ENCODE measurements at regions not wholly inside any gene's neighbourhood (a gene's known extent, or its start where the extent isn't known, plus 50 kb on each side); places are given as distances from the start of the nearest gene placed in this dataset.
"Not testable (repeated sequence)": the region's sequence is repeated elsewhere in the genome, so short reads cannot be mapped to it uniquely, and the experiment has no call there.

DNA sequence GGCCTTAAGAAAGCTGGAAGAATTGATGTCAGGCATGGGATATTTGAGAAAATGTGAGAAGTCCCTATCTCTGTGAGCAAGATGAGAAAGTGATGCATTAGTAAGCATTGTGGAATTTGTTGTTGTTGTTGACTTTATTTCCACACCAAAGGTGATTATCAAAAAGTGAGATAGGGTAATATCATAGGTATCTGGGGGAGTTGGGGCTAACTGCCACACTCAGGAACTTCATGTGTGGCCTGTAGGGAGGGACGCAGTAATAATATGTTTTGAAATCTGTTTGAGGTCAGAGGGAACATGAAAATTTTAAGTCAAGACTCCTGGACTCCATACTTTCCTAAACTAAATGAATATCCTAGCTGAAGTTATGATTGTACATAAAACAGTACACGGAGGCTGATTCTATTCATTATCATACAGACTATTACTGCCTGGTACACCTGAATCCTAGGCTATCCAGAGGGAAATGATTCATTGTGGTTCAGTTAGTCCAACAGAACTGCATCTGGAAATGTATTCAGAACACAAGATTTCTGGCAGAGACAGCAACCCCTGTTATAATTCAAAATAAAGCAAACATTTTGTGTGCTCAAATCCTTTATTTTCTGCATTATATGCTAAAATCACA, 304.8 kb downstream of the CPS1 start:
- no peak for DNase-seq

DNA sequence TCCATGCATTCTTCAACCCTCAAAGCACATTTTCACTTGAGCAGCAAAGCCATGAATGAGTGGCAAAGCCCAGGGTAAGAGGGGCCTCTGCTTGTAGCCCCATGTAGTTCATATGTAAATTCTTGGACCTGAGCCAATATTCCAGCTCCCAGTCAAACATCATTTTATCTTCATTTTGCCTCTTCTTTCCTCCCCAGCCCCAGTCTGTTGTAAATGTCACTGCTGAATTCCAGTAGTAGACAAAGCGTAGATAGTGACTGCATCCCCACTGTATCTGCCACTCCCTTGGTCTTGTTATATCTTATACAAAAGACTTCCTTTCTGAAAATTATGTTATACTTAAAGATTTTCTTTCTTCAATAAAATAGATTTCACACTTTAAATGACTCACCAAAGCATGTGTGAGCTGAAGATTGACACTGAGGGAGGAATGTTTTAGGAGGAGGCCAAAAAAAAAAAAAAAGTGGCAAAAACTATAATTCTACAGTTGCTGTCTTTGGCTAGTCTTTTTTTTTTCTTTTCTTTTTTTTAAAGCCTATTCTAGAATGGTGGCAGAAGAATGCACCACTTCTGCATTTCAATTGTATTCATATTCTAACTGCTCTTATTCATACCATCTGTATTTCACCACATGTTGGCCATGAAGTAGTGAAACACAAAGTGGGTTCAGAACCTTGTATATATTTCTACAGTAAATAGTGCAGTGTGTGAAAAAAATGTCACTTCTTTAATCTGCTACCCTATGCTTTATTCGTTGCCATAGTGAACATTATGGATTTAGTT, 306.1 kb downstream of the CPS1 start:
- peak; percentile 37 for DNase-seq

DNA sequence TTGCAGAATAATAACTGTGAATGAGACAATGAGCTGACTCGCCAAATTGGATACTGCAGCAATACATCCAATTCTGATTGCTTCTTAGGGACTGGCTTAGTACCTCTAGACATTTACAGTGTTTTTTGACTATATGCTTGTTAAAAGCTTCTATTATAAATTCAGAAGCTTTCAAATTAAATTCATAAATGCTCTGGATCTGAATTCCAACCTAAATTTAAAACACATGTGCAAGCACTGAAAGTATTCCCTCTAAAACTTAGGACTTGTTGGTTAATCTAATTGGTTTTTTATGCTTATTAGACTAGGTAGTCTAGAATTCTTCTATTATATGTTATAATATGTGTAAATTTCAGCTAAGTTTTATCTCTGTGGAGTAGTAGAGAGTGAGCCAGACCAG, 306.9 kb downstream of the CPS1 start:
- DNase-seq = no peak

DNA sequence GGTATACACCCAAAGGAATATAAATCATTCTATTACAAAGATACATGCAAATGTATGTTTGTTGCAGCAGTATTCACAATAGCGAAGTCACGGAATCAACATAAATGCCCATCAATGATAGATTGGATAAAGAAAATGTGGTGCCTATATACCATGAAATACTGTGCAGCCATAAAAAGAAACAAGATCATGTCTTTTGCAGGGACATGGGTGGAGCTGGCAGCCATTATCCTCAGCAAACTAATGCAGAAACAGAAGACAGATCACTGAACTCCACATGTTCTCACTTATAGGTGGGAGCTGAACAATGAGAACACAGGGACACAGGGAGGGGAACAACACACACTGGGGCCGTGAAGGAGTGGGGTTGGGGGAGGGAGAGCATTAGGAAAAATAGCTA, 315.2 kb downstream of the CPS1 start:
- DNase-seq = not testable (repeated sequence)

DNA sequence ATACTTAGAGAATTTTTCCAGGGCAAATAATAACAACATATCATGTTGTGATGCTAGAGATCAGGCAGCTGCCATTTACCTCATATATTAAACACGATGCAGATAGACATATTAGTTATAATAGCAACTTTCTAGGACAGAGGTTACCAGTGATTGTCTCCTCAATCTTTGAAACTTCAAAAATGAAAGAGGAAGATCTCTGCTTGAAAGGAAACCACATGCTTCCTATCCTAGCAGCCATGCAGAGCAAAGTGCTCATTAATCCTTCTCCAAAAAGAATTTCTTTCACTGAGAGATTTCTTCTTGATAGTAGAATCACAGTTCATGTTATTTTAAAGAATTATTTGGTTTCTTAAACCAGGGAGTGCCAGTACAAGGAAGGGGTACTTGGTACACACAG, 317.2 kb downstream of the CPS1 start:
- DNase-seq = no peak

DNA sequence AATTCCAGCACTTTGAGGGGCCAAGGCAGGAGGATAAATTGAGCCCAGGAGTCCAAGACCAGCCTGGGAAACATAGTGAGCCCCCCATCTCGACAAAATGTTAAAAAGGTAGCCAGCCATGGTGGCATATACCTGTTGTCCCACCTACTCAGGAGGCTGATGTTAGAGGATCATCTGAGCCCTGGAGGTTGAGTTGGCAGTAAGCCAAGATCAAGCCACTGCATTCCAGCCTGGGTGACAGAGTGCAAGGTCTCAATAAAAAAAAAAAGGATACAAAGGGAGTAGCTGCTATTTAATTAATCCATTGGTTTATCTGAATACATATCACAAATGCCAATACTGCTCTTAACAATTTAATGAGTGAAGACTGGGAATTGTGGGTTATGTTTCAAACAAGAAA, 327.8 kb downstream of the CPS1 start:
- DNase-seq = no peak

DNA sequence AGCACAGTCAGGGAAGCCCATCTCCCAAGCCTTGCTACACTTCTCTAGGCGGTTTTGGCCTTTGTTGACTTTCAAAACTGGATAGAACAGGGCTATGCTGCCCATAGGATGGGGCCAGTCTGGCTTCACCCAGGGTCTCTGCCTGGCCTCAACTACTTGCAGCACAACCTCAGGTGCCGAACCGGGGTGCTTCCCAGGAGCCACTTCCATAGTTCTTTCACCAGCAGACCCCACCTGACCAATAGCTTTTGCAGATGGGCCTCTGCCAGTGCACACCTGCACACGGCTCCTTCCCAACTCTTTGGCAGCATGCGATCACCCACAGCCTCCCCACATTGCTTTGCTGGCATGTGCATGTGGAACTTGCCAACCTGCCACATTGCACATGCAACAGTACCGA, 331.6 kb downstream of the CPS1 start:
- DNase-seq = no peak

DNA sequence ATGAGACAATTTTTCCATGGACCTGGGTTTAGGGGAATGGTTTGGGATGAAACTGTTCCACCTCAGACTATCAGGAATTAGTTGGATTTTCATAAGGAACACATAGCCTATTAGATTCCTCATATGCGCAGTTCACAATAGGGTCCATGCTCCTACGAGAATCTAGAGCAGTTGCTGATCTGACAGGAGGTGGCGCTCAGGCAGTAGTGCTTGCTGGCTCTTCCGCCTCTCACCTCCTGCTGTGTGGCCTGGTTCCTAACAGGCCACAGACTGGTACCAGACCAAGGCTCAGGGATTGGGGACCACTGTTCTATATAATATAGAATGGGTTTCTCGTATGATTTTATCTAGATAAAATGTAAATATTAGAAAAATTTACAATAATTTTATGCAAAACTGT, 338.7 kb downstream of the CPS1 start:
- DNase-seq = no peak

DNA sequence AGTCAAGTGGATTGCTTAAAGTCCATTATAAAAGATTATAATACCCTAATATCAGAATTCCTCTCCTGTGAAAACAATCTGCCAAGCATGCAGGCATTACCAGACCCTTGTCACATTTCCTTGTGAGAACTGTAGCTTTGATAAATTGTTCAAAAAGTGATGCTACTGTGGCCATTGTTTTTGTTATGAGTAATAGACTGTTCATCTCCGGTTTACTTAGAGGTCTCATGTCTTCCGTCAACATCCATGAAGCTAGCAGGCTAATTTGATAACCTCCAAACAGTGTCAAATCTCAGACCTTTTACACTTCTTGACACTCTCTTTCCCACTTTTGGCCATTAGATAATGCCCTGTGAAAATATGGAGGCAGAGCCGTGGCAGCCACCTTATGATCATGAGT, 342.7 kb downstream of the CPS1 start:
- DNase-seq = no peak

DNA sequence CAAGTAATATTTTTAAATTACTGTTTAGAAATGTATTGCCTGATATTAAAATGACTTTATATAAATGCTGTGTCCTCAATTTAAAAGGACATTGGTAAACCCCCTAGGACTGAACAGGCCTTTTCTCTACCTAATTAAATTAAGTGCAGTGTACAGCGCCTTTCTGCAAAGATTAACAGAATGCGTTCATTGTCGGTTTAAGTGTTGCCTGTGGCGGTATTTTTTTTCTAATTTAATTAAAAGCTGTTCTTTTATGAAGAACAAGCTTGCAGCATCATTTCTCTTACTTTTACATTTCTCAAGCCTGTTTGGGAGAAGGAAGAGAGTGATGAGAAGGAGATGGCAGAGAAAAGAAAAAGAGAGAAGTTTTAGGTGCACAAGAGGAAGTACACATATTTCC, 344.9 kb downstream of the CPS1 start:
- no peak for DNase-seq

DNA sequence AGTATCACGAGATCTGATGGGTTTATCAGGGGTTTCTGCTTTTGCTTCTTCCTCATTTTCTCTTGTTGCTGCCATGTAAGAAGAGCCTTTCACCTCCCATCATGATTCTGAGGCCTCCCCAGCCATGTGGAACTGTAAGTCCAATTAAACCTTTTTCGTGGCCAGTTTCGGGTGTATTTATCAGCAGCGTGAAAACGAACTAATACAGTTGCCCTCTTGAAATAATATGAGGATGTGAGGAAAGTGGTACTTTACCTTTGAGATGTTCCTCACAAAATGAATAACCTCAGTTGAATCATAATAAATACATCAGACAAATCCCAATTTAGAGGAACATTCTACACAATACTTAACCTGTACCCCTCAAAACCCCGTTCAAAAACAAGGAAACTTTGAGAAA, 356.4 kb downstream of the CPS1 start:
- no peak for DNase-seq

DNA sequence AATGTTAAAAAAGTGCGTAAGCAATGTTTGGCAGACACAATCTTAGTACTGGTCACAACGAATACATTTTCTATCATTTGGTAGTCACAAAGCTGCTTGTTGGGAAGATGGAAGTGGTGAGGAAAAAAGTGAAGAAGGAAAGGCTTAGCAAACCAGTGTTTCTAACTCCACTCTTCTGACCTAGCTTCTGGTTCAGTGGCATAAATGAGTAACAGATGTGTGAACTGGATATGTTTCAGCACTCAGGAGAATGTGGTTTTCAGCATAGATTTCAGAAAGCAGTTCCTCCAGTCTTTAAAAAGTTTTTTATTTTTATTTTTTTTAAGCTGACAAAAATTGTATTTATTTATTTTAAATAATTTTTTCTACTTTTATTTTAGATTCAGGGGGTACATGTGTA, 357.1 kb downstream of the CPS1 start:
- no peak for DNase-seq

DNA sequence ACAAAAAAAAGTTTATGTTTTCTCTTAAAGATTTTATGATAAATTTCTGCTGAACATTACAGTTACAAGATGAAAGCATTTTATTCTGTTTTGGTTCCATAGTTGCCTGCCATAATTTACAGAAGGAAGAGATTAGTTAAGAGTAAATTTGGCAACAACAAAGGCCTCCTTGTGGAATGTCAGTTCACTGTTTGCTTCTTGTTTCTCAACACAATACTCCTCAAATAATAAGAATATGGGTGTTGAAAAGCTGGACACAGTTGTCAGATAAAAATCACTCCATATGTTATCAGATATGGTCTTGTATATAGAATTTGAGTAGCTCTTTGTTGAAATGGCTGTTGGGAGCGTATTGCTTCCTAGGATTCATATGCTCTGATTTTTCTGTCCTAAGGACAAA, 359.5 kb downstream of the CPS1 start:
- no peak for DNase-seq

DNA sequence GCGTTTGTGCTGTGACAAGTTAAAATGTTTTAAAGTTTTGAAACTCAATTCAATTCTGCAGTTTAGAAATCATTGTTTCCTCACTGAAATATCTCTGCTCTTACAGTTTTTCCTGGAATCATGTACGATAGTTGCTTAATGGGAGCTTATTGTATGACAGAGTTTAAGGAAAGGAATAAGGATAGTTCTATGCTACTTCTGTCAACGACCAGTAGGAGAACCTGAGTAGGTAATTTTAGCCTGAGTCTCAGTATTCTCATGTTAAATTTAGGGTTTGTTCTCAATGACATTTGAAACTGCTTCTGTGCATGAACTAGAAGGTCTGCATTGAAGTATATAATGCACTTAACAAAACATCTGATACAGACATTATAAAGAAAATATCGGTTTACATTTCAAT, 361.1 kb downstream of the CPS1 start:
- DNase-seq = no peak

DNA sequence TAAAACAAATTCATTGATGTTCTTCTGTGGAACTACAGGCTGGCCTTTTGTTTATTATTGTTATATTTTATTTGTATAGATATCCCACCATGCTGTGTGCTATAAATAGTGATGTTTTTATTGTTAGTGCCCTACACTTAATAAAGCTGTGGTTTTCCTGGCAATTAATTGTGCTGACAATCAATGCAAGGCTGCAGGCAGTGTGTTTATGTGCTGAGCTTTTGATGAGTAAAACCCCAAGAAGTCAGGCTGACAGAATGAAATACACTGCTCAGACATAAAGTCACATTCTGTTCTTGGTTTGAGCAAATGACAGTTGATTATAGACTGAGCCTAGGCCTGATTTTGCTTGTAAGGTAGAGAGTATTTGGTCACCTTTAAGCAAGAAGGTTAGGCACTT, 362.7 kb downstream of the CPS1 start:
- peak; percentile 53 for DNase-seq

DNA sequence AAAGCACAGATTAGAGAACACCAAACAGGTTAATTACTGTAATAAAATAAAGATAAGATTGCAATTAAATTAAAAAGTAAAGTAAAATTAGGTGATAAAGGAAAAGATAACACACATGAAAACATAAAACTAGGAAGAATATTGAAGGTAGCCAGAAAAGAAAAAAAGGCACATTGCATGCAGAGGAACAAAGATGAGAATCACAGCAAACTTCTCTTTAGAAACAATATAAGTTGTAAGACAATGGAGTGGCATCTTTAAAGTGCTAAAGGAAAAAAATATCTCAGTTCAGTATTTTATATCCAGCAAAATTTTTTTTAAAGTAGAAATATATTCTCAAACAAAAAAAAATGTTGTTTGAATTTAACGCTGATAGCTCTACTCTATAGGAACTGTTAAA, 366.0 kb downstream of the CPS1 start:
- no peak for DNase-seq

DNA sequence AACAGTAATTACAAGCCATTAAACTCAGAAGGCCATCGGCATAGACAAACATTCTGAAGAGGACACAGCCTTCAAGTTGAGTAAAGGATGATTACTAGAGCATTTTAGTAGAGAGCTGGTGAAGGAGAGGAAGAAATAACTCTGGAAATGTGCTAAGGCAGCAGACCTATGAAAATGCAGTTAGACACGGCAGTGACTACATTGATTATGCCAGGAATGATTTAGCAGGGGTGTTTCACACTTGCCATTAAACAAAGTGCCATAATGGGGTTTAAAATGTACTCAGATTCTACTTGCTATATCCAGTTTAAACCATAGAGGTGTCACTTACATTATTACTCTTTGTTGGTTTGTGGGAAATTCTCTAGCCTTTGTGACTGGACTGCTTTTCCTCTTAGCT, 372.3 kb downstream of the CPS1 start:
- DNase-seq = no peak

DNA sequence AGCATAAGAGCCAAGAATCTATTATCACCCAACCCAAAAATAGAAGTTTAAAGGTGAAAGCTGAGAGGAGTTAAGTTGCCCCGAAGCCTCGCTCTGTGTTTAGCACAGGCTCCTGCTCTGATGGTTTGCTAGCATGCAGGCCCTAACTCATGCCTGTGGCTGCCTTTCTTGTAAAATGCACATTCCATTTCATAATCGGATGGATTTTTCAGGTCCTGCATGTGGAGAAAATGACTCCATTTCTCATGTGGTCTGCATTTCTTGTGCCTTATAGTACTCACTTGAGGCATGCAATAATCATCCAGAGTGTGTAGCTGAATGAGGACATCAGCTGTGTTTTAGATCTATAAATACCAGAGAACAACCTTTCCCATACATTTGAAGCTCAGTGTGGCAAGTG, 381.8 kb downstream of the CPS1 start:
- DNase-seq = no peak

DNA sequence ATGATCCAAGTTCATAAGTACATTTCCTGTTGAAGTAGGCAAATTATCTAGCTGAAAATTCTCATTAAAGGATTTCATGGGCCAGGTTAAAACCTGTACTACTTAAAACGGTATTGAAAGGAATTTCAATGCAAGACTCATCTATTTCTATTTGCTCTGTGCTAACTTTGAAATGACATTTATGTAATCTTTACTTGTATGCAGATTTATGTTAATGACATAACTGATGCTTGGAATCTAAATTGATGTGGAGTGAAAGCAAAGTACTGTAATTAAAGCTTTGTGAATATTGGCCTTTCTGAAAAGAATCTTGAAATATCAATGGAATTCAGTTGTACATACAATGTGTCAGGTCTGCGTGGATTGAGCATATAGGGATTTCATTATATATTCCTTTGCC, 390.0 kb downstream of the CPS1 start:
- DNase-seq = no peak

DNA sequence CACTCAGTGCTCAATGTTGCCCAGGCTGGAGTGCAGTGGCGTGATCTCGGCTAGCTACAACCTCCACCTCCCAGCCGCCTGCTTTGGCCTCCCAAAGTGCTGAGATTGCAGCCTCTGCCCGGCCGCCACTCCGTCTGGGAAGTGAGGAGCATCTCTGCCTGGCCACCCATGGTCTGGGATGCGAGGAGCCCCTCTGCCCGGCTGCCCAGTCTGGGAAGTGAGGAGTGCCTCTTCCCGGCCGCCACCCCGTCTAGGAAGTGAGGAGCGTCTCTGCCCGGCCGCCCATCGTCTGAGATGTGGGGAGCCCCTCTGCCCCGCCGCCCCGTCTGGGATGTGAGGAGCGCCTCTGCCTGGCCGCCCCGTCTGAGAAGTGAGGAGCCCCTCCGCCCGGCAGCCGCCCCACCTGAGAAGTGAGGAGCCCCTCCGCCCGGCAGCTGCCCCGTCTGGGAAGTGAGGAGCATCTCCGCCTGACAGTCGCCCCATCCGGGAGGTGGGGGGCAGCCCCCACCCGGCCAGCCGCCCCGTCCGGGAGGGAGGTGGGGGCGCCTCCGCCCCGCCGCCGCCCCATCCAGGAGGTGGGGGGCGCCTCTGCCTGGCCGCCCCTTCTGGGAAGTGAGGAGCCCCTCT, 394.1 kb downstream of the CPS1 start:
- not testable (repeated sequence) for DNase-seq

DNA sequence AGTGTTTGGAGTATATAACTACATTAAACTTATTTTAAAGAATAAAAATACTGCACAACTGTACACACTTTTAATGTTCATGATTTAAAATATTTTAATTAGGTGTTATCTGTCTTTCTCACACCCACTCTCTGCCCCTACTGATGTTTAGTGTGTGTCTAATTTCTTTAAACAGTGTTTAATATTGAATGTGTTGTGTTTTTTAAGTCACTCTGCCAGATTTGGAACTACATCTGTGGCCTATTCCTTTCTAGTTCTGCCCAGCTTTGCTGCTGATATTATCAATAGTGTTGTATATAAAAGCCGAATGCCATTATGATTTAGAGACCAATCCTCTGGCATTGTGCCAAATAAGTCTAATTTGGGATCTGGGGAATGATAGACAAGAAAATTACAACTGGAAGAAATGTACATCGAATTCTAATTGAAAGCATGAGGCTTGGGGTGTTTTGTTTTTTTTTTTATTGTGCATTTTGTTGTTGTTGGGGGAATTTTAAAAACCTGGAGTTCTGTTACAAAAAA, 398.0 kb downstream of the CPS1 start:
- DNase-seq = peak; percentile 20

DNA sequence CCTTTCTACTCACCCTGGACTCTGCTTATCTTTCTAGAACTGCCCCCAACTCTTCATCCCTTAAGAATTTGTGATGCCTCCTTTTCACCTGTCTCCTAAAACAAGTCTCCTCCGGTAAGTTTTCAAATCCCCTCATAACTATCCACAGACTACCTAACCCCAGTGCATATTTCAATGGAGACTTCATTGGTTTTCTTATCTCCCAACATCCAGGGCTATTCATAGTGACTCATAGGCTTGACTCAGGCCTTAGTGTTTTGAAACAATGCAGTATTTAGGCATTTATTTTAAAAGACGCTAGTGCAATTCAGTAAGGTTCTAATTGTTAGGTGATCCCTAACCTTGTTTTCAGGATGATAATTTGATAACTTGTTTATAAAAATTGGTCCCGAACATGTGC, 399.2 kb downstream of the CPS1 start:
- DNase-seq = no peak

DNA sequence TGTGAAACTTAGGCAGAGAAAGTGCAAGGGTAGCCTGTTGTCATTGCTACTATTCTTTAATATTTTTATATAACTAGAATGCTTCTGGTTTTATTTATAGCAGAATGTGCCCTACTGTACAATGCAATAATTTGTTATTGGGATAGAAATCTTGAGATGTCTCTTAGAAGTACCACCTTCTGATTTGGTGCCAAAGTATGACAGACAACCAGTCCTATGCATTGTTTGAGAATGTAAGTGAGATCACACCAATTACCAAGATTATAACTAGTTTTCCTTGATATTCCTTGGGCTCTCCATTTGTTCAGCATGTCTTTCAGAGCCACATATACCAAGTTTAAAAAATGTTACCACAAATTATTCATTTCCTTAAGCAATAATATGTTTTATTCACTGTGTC, 399.7 kb downstream of the CPS1 start:
- DNase-seq = no peak

DNA sequence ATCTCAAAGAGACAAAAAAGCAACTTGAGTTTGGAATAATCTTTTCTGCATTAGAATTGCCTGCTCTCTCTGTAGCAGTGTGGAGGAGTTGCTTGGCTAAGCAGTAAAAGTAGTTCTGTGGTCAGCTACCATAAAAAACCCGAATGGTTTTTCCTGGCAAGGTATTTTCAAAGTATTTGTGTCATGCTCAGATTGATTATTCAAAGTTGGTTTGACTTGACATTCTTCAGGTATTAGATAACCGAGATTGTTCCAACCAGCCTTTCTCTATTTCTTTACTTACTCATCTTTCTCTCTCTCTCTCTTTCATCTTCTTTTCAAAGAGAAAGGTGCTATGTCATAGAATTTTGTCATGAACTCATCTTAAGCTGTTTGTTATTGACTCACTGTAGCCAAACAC, 404.9 kb downstream of the CPS1 start:
- DNase-seq = no peak

Data from NCI-H1105 treated with DMSO at 0.1 percent for 48 hours (cell line).